Neural progenitor cell (in vitro differentiated cells): ENCODE measurements at regions not wholly inside any gene's neighbourhood (a gene's known extent, or its start where the extent isn't known, plus 50 kb on each side); places are given as distances from the start of the nearest gene placed in this dataset.

ENCODE experiments used
- EZH2 ChIP-seq: fragments of 200-600 bp; sonication (generic); IDR thresholded peaks from 2 replicates; pipeline ENCODE4 v1.6.1; 2017; ENCODE audit warnings: antibody characterized with exemption, mild to moderate bottlenecking, moderate library complexity
- EZH2phosphoT487 ChIP-seq: fragments of 200-600 bp; sonication (generic); IDR thresholded peaks from 2 replicates; pipeline ENCODE4 v1.6.1; 2017; ENCODE audit warnings: antibody characterized with exemption
- TF ChIP-seq, protein P1 (sequence below): fragments of 200-600 bp; sonication (generic); IDR thresholded peaks from 2 replicates; pipeline ENCODE4 v1.5.1; 2017; ENCODE audit warnings: antibody characterized with exemption, mild to moderate bottlenecking

DNA sequence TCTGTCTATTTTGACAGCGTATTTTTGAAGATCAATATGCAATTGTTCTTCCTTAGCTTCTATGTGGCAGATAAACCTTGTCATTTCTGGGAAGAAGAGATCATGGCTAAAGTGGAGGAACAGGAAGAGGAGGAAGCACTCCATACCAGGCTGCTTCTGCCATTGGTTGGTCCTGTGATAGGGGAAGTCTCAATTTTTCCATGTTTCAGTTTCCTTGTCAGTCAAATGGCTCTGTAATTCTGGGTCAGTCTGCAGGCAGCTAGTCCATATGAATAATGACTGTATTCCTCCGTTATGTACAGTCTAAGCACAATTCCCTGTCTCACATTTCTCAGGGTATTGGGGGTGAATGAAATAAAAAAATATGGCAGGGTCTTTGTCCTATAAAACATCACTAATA is 277.6 kb upstream of the CXCR4 start:
- TF ChIP-seq EZH2phosphoT487 = no peak
- TF ChIP-seq, protein P1, sequence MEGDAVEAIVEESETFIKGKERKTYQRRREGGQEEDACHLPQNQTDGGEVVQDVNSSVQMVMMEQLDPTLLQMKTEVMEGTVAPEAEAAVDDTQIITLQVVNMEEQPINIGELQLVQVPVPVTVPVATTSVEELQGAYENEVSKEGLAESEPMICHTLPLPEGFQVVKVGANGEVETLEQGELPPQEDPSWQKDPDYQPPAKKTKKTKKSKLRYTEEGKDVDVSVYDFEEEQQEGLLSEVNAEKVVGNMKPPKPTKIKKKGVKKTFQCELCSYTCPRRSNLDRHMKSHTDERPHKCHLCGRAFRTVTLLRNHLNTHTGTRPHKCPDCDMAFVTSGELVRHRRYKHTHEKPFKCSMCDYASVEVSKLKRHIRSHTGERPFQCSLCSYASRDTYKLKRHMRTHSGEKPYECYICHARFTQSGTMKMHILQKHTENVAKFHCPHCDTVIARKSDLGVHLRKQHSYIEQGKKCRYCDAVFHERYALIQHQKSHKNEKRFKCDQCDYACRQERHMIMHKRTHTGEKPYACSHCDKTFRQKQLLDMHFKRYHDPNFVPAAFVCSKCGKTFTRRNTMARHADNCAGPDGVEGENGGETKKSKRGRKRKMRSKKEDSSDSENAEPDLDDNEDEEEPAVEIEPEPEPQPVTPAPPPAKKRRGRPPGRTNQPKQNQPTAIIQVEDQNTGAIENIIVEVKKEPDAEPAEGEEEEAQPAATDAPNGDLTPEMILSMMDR = no peak
- no peak for TF ChIP-seq EZH2
